HFF-Myc (cell line): ENCODE measurements at regions not wholly inside any gene's neighbourhood (a gene's known extent, or its start where the extent isn't known, plus 50 kb on each side); places are given as distances from the start of the nearest gene placed in this dataset.

Experiments used
- DNase-seq: peaks from one replicate; pipeline ENCODE4 v3.0.0-alpha.2; 2011; ENCODE audit warnings: low read depth; ENCODE audit errors: extremely low read depth
- H3K4me3 ChIP-seq: replicated peaks from 2 replicates; pipeline ENCODE4 v1.5.1; 2011; ENCODE audit warnings: low read depth, mild to moderate bottlenecking, control low read depth, low read length
- CTCF ChIP-seq: IDR thresholded peaks from 2 replicates; pipeline ENCODE4 v1.5.1; 2012; ENCODE audit warnings: mild to moderate bottlenecking, low read depth, low read length, control low read depth; ENCODE audit errors: missing control alignments

- no peak for DNase-seq
- TF ChIP-seq CTCF = no peak
- no peak overlapping the region for H3K4me3 ChIP-seq
Observed at GRCh38 chr20:50283370-50283769, 92.7 kb downstream of the CEBPB start.

DNA sequence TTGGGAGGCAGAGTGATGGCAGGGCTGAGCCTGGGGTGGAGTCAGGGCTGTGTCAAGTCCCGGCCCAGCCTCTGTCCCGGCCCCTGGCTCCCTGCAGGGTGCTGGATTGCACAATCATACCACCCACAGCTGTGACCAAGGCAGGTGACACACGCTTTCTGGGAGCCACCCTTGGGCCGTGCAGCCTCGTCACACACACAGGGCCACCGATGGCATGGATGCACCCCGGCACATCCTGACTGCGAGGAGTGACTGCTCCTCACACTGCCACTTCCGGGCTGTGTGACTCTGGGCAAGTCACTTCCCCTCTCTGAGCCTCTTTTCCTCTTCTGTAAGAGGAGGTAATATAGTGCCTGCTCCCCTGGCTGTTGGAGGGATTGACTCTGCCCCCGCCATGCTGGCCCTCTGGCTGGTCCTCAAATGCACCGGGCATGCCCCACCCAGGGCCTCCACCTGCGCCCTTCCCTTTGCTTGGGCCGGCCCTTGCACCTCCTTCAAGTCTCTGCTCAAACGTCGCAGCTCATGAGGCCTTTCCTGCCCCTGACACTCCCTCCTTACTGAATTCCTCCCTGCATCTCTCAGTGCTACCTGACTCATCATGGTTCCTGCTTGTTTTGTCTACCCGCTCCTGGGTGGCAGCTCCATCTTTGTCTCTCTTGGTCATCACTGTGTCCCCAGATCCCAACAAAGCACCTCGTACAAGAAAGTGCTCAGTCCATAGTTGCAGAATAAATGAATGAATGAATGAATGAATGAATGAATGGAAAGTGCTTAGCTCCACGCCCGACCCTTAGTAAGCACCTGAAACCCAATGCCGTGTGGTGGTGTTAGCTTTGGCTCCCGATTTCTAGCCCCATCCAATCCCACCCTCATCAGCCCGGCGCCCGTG, 93.5 kb downstream of the CEBPB start:
- H3K4me3 ChIP-seq = no peak overlapping the region
- DNase-seq = no peak
- no peak for TF ChIP-seq CTCF

- no peak for DNase-seq
- H3K4me3 ChIP-seq = no peak overlapping the region
- no peak for TF ChIP-seq CTCF
Observed at GRCh38 chr20:50284811-50285375, 94.3 kb downstream of the CEBPB start.

DNA sequence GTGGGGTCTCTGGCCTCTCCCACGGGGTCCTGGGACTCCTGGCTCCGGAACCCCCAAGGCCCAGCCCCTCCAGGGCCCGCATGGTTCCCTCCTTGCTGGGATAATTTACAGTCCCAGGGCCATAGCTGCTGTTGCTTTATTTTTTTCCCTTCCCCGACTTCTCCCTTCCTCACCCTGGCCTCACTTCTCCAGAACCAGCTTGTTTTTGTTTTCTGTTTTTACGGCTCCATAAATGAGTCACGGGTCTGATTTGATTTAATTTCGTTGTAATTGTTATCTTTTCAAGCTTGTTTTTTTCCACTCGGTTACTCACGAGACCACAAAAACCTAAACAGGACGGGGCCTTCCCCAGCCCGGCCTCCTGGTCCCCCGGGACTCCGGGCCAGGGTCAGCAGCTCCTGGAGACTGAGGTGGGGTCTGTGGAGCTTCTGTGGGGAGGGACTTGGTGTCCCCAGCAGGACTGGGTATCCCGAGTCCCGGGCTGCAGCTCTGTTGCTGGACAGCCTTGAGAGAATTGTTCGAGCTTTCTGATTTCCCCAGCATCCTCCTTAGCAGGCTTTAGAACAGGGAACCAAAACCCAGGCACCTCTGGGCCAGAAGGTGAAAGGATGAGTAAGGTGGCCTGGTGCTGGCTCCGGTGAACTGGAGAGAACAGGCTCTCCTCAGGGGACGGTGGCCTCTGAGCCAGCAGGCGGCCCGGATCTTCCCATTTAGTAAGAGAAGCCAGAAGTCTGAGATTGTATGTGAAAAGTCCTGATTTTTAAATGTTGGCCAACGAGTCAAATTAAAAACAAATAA, 94.9 kb downstream of the CEBPB start:
- H3K4me3 ChIP-seq = no peak overlapping the region; the same call in 1 of the 2 replicates
- peak; percentile 65 for DNase-seq
- no peak for TF ChIP-seq CTCF

- TF ChIP-seq CTCF = no peak
- DNase-seq = no peak
- H3K4me3 ChIP-seq = no peak overlapping the region
Observed at GRCh38 chr20:50286174-50286511, 95.5 kb downstream of the CEBPB start.

DNA sequence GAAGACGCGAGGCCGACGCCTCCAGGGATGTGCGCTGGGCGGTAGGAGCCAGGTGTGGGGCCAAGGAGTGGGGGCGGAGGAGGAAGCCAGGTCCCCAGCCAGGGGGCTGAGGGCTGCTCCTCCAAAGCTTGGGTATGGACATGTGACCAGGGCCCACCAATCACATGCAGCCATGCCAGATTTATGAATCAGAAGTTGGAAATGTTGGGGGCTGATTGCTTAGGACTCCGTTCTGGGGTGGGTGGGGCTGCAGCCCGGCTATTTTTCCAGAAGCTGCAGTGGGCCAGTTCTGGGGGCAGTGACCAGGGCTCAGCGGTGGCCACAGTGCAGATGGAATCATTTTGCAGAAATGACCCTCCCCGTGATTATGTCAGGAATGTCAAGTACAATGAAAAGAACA, 96.0 kb downstream of the CEBPB start:
- DNase-seq = peak; percentile 83
- no peak overlapping the region for H3K4me3 ChIP-seq
- TF ChIP-seq CTCF = no peak
